ENCODE measurements at regions not wholly inside any gene's neighbourhood (a gene's known extent, or its start where the extent isn't known, plus 50 kb on each side); places are given as distances from the start of the nearest gene placed in this dataset.
A peak's percentile ranks its signal among the peaks of the same experiment; 100 is the strongest.
"Not testable (repeated sequence)": the region's sequence is repeated elsewhere in the genome, so short reads cannot be mapped to it uniquely, and the experiment has no call there.

DNA sequence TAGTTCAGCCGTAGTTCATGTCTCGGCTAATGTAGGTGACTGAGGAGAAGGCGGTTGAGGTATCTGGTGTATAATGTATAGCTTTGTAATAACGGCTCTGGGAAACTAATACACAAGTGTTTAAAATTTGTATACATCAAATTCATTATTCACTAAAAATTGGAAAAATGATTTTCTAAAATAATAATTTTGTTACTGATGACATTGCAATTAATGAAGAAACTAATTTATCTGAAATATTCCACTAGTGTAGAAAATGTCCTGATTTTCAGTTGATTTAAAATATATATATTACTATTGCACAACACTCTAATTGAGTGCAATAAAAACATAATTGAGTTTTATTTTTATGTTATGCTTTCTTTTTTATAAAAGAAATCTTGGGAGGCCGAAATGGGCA is 823.0 kb downstream of the TAF11L14 start:
- Mint-ChIP-seq H3K4me3 (no peak overlapping the region), H3K9me3 (no peaks in the 10 kb centered on the region), H3K27ac (no peak overlapping the region), H3K36me3 (ENCODE audit: low read depth) (no peaks in the 10 kb centered on the region), H3K4me1 (ENCODE audit: low read depth) (no peaks in the 10 kb centered on the region), H3K27me3 (no peaks in the 10 kb centered on the region)
- CTCF ChIA-PET = no interaction called here
- intact Hi-C loops (cut with micrococcal nuclease) = no loop called here
- TF ChIP-seq, protein P1, sequence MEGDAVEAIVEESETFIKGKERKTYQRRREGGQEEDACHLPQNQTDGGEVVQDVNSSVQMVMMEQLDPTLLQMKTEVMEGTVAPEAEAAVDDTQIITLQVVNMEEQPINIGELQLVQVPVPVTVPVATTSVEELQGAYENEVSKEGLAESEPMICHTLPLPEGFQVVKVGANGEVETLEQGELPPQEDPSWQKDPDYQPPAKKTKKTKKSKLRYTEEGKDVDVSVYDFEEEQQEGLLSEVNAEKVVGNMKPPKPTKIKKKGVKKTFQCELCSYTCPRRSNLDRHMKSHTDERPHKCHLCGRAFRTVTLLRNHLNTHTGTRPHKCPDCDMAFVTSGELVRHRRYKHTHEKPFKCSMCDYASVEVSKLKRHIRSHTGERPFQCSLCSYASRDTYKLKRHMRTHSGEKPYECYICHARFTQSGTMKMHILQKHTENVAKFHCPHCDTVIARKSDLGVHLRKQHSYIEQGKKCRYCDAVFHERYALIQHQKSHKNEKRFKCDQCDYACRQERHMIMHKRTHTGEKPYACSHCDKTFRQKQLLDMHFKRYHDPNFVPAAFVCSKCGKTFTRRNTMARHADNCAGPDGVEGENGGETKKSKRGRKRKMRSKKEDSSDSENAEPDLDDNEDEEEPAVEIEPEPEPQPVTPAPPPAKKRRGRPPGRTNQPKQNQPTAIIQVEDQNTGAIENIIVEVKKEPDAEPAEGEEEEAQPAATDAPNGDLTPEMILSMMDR (IDR thresholded peaks at IDR 0.05) = no peak
- ATAC-seq = no peak
- POLR2A ChIA-PET = no interaction called here
- DNase-seq = no peak

DNA sequence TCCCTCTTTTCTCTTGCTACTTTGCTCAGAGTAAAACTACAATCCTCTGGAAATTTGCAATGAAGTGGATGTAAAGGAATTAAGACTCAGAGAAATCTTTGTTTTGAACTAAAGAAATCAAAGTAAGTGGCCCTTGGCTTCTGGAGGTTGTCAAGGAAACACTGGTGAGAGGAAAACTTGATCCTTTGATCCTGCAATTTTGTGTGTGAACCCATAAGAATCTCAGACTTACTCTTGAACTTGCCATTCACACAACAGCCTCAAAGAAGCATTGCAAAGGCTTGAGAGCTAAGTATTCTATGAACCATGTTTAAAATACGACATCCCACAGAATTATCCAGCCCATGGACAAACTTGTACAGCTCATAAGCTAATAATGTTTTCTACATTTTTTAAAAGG is 827.5 kb downstream of the TAF11L14 start:
- no peaks in the 10 kb centered on the region for H3K9me3 Mint-ChIP-seq
- TF ChIP-seq, protein P1 (IDR thresholded peaks at IDR 0.05) = no peak
- CTCF ChIA-PET = no interaction called here
- no peaks in the 10 kb centered on the region for H3K4me1 Mint-ChIP-seq (ENCODE audit: low read depth)
- H3K4me3 Mint-ChIP-seq = no peak overlapping the region
- no peak overlapping the region for H3K27ac Mint-ChIP-seq
- ATAC-seq = no peak
- POLR2A ChIA-PET = no interaction called here
- no peak for DNase-seq
- H3K27me3 Mint-ChIP-seq = no peaks in the 10 kb centered on the region
- intact Hi-C loops (cut with micrococcal nuclease) = no loop called here
- no peaks in the 10 kb centered on the region for H3K36me3 Mint-ChIP-seq (ENCODE audit: low read depth)

DNA sequence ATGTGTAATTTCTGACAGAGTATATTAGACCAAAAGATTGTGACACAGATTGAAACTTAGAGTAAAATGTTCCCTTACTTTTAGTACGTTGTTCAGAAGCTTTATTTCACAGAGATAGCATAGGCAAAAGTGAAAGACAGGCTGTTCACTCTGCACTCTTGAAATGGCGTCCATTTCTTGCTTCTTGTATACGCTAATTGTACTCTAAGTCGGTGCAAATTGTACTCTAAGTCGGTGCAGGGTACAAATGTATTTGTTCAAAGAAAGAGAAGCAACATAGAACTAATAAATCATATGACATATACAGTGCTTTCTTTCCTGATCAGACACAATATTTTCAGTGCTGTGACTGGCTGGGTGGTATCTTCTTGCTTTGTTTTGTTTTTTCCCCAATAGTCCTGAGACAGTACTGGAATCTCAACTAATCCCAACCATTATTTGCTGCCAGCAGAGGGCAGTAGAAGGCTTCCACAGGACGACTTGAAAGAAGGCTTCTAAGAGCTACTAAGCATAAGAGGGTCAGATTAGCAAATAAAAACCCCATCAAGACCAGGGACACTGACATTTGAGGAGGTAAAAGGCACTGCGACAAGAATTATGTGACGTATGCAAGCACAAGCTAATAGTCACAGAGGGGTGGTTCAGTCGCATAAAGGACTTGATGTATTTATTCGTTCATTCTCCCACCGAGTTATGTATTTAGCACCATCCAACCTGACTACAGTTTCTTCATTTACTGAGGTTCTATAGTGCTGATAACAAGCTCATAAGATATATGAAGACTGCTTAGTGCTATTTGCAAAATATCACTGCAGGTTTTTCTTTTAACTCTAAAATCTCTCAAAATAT is 831.8 kb downstream of the TAF11L14 start:
- H3K9me3 Mint-ChIP-seq = no peaks in the 10 kb centered on the region
- H3K4me3 Mint-ChIP-seq = no peak overlapping the region
- TF ChIP-seq, protein P1 (IDR thresholded peaks at IDR 0.05) = peak; percentile 33
- intact Hi-C loops (cut with micrococcal nuclease) = loop anchor here (2.0 kb wide), 1 partner anchor 233 kb away; no protein-coding TSS in a partner anchor
- H3K27ac Mint-ChIP-seq = no peak overlapping the region
- no peaks in the 10 kb centered on the region for H3K27me3 Mint-ChIP-seq
- ChIA-PET POLR2A (no interaction called here), CTCF (interaction anchor here (0.8 to 1.2 kb wide), 3 partner anchors 30 to 233 kb away, joined by 3 to 4 read pairs (median 3); no protein-coding TSS in a partner anchor)
- no peaks in the 10 kb centered on the region for H3K4me1 Mint-ChIP-seq (ENCODE audit: low read depth)
- peak; percentile 49 for DNase-seq
- no peaks in the 10 kb centered on the region for H3K36me3 Mint-ChIP-seq (ENCODE audit: low read depth)
- ATAC-seq = no peak

DNA sequence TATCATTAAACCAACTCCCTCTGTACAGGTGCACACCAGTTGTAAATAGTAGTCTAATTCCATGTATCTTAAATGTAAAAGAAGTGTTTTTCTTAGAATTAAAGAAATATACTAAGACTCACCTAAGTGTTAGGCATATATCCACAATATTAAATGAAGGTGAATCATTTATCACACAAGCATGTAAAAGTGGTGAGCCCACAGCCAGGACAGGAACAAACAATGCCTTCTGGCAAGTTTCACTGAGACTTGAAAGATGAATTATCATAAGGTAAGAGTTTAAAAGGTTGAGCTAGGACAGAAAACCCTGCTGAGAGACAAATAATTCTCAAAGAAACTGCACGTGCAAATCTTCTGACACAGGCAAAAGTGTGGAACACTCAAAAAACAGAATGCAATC is 832.5 kb downstream of the TAF11L14 start:
- TF ChIP-seq, protein P1 (IDR thresholded peaks at IDR 0.05) = no peak
- DNase-seq = no peak
- CTCF ChIA-PET = interaction anchor here (0.8 to 1.2 kb wide), 3 partner anchors 29 to 233 kb away, joined by 3 to 4 read pairs (median 3); no protein-coding TSS in a partner anchor
- H3K27ac Mint-ChIP-seq = no peak overlapping the region
- no peaks in the 10 kb centered on the region for H3K9me3 Mint-ChIP-seq
- ATAC-seq = no peak
- no peak overlapping the region for H3K4me3 Mint-ChIP-seq
- POLR2A ChIA-PET = no interaction called here
- H3K36me3 Mint-ChIP-seq (ENCODE audit: low read depth) = no peaks in the 10 kb centered on the region
- no peaks in the 10 kb centered on the region for H3K4me1 Mint-ChIP-seq (ENCODE audit: low read depth)
- no peaks in the 10 kb centered on the region for H3K27me3 Mint-ChIP-seq
- intact Hi-C loops (cut with micrococcal nuclease) = loop anchor here (2.0 kb wide), 1 partner anchor 232 kb away; no protein-coding TSS in a partner anchor

DNA sequence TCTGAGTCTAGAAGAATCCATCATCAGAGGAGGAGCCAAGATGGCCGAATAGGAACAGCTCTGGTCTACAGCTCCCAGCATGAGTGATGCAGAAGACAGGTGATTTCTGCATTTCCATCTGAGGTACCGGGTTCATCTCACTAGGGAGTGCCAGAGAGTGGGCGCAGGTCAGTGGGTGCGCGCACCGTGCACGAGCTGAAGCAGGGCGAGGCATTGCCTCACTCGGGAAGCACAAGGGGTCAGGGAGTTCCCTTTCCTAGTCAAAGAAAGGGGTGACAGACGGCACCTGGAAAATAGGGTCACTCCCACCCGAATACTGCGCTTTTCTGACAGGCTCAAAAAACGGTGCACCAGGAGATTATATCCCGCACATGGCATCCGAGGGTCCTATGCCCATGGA is 837.5 kb downstream of the TAF11L14 start:
- POLR2A ChIA-PET, CTCF ChIA-PET: not testable (repeated sequence)

More for the DNA sequence above, 837.5 kb downstream of the TAF11L14 start:
- H3K27ac Mint-ChIP-seq; H3K4me3 Mint-ChIP-seq; ATAC-seq; H3K36me3 Mint-ChIP-seq (ENCODE audit: low read depth); H3K9me3 Mint-ChIP-seq; intact Hi-C loops (cut with micrococcal nuclease); H3K4me1 Mint-ChIP-seq (ENCODE audit: low read depth); DNase-seq; H3K27me3 Mint-ChIP-seq: not testable (repeated sequence)

Data from activated CD8-positive, alpha-beta T cell treated with anti-CD3 and anti-CD28 coated beads for 36 hours (primary cell).